Stimulated activated naive CD8-positive, alpha-beta T cell treated with anti-CD3 and anti-CD28 coated beads, Interleukin-15, Interleukin-2, amounts not matched to agents 100 ng/mL and 50 ng/mL, for 24 hours (primary cell): ENCODE measurements at regions not wholly inside any gene's neighbourhood (a gene's known extent, or its start where the extent isn't known, plus 50 kb on each side); places are given as distances from the start of the nearest gene placed in this dataset.

Experiments used
- H3K27ac Mint-ChIP-seq: one replicate; pipeline ENCODE4 v1.8.0; 2021; ENCODE audit warnings: mild to moderate bottlenecking, mixed read lengths
- H3K27me3 Mint-ChIP-seq: one replicate; pipeline ENCODE4 v1.8.0; 2021; ENCODE audit warnings: mixed read lengths
- H3K36me3 Mint-ChIP-seq: one replicate; pipeline ENCODE4 v1.8.0; 2021; ENCODE audit warnings: low read depth, mixed read lengths
- H3K4me1 Mint-ChIP-seq: one replicate; pipeline ENCODE4 v1.8.0; 2021; ENCODE audit warnings: low read depth, mixed read lengths
- H3K4me3 Mint-ChIP-seq: one replicate; pipeline ENCODE4 v1.8.0; 2021; ENCODE audit warnings: mild to moderate bottlenecking, mixed read lengths
- H3K9me3 Mint-ChIP-seq: one replicate; pipeline ENCODE4 v1.8.0; 2021; ENCODE audit warnings: mixed read lengths

- H3K9me3 Mint-ChIP-seq = peaks cover 22% of the 10 kb centered on the region
- H3K4me3 Mint-ChIP-seq = no peak overlapping the region
- H3K4me1 Mint-ChIP-seq = no peaks in the 10 kb centered on the region
- H3K27me3 Mint-ChIP-seq = no peaks in the 10 kb centered on the region
- no peaks in the 10 kb centered on the region for H3K36me3 Mint-ChIP-seq
- H3K27ac Mint-ChIP-seq = no peak overlapping the region
These were observed 1141.6 kb upstream of the MIR17HG start for GRCh38 chr13:90205911-90206310.

GRCh38 chr13:90217275-90217674 lies 1130.2 kb upstream of the MIR17HG start:
- Mint-ChIP-seq H3K4me3 (no peak overlapping the region), H3K9me3 (peaks cover 4% of the 10 kb centered on the region), H3K27me3 (no peaks in the 10 kb centered on the region), H3K4me1 (no peaks in the 10 kb centered on the region), H3K27ac (no peak overlapping the region), H3K36me3 (no peaks in the 10 kb centered on the region)

- Mint-ChIP-seq H3K27me3 (no peaks in the 10 kb centered on the region), H3K9me3 (no peaks in the 10 kb centered on the region), H3K4me1 (no peaks in the 10 kb centered on the region), H3K4me3 (no peak overlapping the region), H3K36me3 (no peaks in the 10 kb centered on the region), H3K27ac (no peak overlapping the region)
These were observed 1124.7 kb upstream of the MIR17HG start for GRCh38 chr13:90222758-90223157.

- Mint-ChIP-seq H3K27me3 (no peaks in the 10 kb centered on the region), H3K36me3 (no peaks in the 10 kb centered on the region), H3K4me3 (no peak overlapping the region), H3K4me1 (no peaks in the 10 kb centered on the region), H3K27ac (no peak overlapping the region), H3K9me3 (peaks cover 12% of the 10 kb centered on the region)
These were observed 1117.2 kb upstream of the MIR17HG start for GRCh38 chr13:90230311-90230710.

GRCh38 chr13:90232291-90232690 lies 1115.2 kb upstream of the MIR17HG start:
- no peaks in the 10 kb centered on the region for H3K27me3 Mint-ChIP-seq
- H3K4me3 Mint-ChIP-seq = no peak overlapping the region
- no peaks in the 10 kb centered on the region for H3K36me3 Mint-ChIP-seq
- H3K4me1 Mint-ChIP-seq = no peaks in the 10 kb centered on the region
- peaks cover 16% of the 10 kb centered on the region for H3K9me3 Mint-ChIP-seq
- H3K27ac Mint-ChIP-seq = no peak overlapping the region

- Mint-ChIP-seq H3K36me3 (no peaks in the 10 kb centered on the region), H3K27me3 (no peaks in the 10 kb centered on the region), H3K4me3 (no peak overlapping the region), H3K4me1 (no peaks in the 10 kb centered on the region), H3K9me3 (peaks cover 14% of the 10 kb centered on the region), H3K27ac (no peak overlapping the region)
These were observed 1113.4 kb upstream of the MIR17HG start for GRCh38 chr13:90233933-90234672.

- H3K4me1 Mint-ChIP-seq = no peaks in the 10 kb centered on the region
- no peak overlapping the region for H3K4me3 Mint-ChIP-seq
- H3K27me3 Mint-ChIP-seq = no peaks in the 10 kb centered on the region
- peaks cover 9% of the 10 kb centered on the region for H3K9me3 Mint-ChIP-seq
- H3K27ac Mint-ChIP-seq = no peak overlapping the region
- H3K36me3 Mint-ChIP-seq = no peaks in the 10 kb centered on the region
These were observed 1109.6 kb upstream of the MIR17HG start for GRCh38 chr13:90237852-90238251.

GRCh38 chr13:90238413-90238812 lies 1109.1 kb upstream of the MIR17HG start:
- Mint-ChIP-seq H3K4me3 (no peak overlapping the region), H3K27me3 (no peaks in the 10 kb centered on the region), H3K4me1 (no peaks in the 10 kb centered on the region), H3K9me3 (peaks cover 9% of the 10 kb centered on the region), H3K27ac (no peak overlapping the region), H3K36me3 (no peaks in the 10 kb centered on the region)

- H3K36me3 Mint-ChIP-seq = no peaks in the 10 kb centered on the region
- no peaks in the 10 kb centered on the region for H3K4me1 Mint-ChIP-seq
- no peak overlapping the region for H3K4me3 Mint-ChIP-seq
- no peak overlapping the region for H3K27ac Mint-ChIP-seq
- H3K9me3 Mint-ChIP-seq = peaks cover 9% of the 10 kb centered on the region
- H3K27me3 Mint-ChIP-seq = no peaks in the 10 kb centered on the region
These were observed 1108.4 kb upstream of the MIR17HG start for GRCh38 chr13:90239130-90239529.

GRCh38 chr13:90246005-90246404 lies 1101.5 kb upstream of the MIR17HG start:
- Mint-ChIP-seq H3K36me3 (no peaks in the 10 kb centered on the region), H3K4me3 (no peak overlapping the region), H3K9me3 (peaks cover 12% of the 10 kb centered on the region), H3K27me3 (no peaks in the 10 kb centered on the region), H3K27ac (no peak overlapping the region), H3K4me1 (no peaks in the 10 kb centered on the region)

- H3K4me3 Mint-ChIP-seq = no peak overlapping the region
- no peaks in the 10 kb centered on the region for H3K27me3 Mint-ChIP-seq
- no peaks in the 10 kb centered on the region for H3K36me3 Mint-ChIP-seq
- no peaks in the 10 kb centered on the region for H3K4me1 Mint-ChIP-seq
- H3K27ac Mint-ChIP-seq = no peak overlapping the region
- H3K9me3 Mint-ChIP-seq = peaks cover 15% of the 10 kb centered on the region
These were observed 1100.7 kb upstream of the MIR17HG start for GRCh38 chr13:90246687-90247345.

- H3K4me3 Mint-ChIP-seq = no peak overlapping the region
- H3K4me1 Mint-ChIP-seq = no peaks in the 10 kb centered on the region
- peaks cover 29% of the 10 kb centered on the region for H3K9me3 Mint-ChIP-seq
- no peaks in the 10 kb centered on the region for H3K27me3 Mint-ChIP-seq
- no peak overlapping the region for H3K27ac Mint-ChIP-seq
- no peaks in the 10 kb centered on the region for H3K36me3 Mint-ChIP-seq
These were observed 1093.7 kb upstream of the MIR17HG start for GRCh38 chr13:90253806-90254205.

- no peaks in the 10 kb centered on the region for H3K4me1 Mint-ChIP-seq
- no peak overlapping the region for H3K27ac Mint-ChIP-seq
- no peaks in the 10 kb centered on the region for H3K27me3 Mint-ChIP-seq
- H3K4me3 Mint-ChIP-seq = no peak overlapping the region
- peaks cover 29% of the 10 kb centered on the region for H3K9me3 Mint-ChIP-seq
- H3K36me3 Mint-ChIP-seq = no peaks in the 10 kb centered on the region
These were observed 1093.0 kb upstream of the MIR17HG start for GRCh38 chr13:90254437-90254836.

- Mint-ChIP-seq H3K27ac (no peak overlapping the region), H3K9me3 (peaks cover 34% of the 10 kb centered on the region), H3K27me3 (no peaks in the 10 kb centered on the region), H3K4me1 (no peaks in the 10 kb centered on the region), H3K36me3 (no peaks in the 10 kb centered on the region), H3K4me3 (no peak overlapping the region)
These were observed 1090.7 kb upstream of the MIR17HG start for GRCh38 chr13:90256746-90257145.

- H3K36me3 Mint-ChIP-seq = no peaks in the 10 kb centered on the region
- H3K4me1 Mint-ChIP-seq = no peaks in the 10 kb centered on the region
- H3K4me3 Mint-ChIP-seq = no peak overlapping the region
- H3K27me3 Mint-ChIP-seq = no peaks in the 10 kb centered on the region
- no peak overlapping the region for H3K27ac Mint-ChIP-seq
- H3K9me3 Mint-ChIP-seq = peaks cover 24% of the 10 kb centered on the region
These were observed 1089.4 kb upstream of the MIR17HG start for GRCh38 chr13:90258129-90258528.

GRCh38 chr13:90261343-90261742 lies 1086.1 kb upstream of the MIR17HG start:
- no peaks in the 10 kb centered on the region for H3K36me3 Mint-ChIP-seq
- no peaks in the 10 kb centered on the region for H3K4me1 Mint-ChIP-seq
- H3K27ac Mint-ChIP-seq = no peak overlapping the region
- peaks cover 17% of the 10 kb centered on the region for H3K9me3 Mint-ChIP-seq
- H3K4me3 Mint-ChIP-seq = no peak overlapping the region
- no peaks in the 10 kb centered on the region for H3K27me3 Mint-ChIP-seq
